ENCODE measurements at regions not wholly inside any gene's neighbourhood (a gene's known extent, or its start where the extent isn't known, plus 50 kb on each side); places are given as distances from the start of the nearest gene placed in this dataset.

- TF ChIP-seq FOXM1 (IDR thresholded peaks at IDR 0.05; ENCODE audit: borderline replicate concordance, low read depth) (no peak), CEBPB (IDR thresholded peaks at IDR 0.05) (no peak), RAD21 (IDR thresholded peaks at IDR 0.05; ENCODE audit: low read depth) (no peak), ZBTB7A (IDR thresholded peaks at IDR 0.05; ENCODE audit: low read depth) (no peak), TAF1 (IDR thresholded peaks at IDR 0.05; ENCODE audit: low read depth) (no peak), EP300 (IDR thresholded peaks at IDR 0.05; ENCODE audit: borderline replicate concordance) (no peak), TCF12 (IDR thresholded peaks at IDR 0.05; ENCODE audit: low read depth) (no peak), NFIC (IDR thresholded peaks at IDR 0.05) (no peak), CREB1 (IDR thresholded peaks at IDR 0.05; ENCODE audit: low read depth) (no peak), EGR1 (IDR thresholded peaks at IDR 0.05) (no peak), TEAD4 (IDR thresholded peaks at IDR 0.05) (no peak), YY1 (IDR thresholded peaks at IDR 0.05; ENCODE audit: low read depth) (no peak)
- TF ChIP-seq, protein P1, sequence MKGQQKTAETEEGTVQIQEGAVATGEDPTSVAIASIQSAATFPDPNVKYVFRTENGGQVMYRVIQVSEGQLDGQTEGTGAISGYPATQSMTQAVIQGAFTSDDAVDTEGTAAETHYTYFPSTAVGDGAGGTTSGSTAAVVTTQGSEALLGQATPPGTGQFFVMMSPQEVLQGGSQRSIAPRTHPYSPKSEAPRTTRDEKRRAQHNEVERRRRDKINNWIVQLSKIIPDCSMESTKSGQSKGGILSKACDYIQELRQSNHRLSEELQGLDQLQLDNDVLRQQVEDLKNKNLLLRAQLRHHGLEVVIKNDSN (IDR thresholded peaks at IDR 0.05): no peak
- TF ChIP-seq, protein P2, sequence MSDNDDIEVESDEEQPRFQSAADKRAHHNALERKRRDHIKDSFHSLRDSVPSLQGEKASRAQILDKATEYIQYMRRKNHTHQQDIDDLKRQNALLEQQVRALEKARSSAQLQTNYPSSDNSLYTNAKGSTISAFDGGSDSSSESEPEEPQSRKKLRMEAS (IDR thresholded peaks at IDR 0.05): no peak
These were observed 111.0 kb upstream of the TNRC6C start for GRCh38 chr17:77847221-77848085.

GRCh38 chr17:77848257-77848656, 110.2 kb upstream of the TNRC6C start:
- TF ChIP-seq CEBPB (IDR thresholded peaks at IDR 0.05) (no peak), EP300 (IDR thresholded peaks at IDR 0.05; ENCODE audit: borderline replicate concordance) (no peak), FOXM1 (IDR thresholded peaks at IDR 0.05; ENCODE audit: borderline replicate concordance, low read depth) (no peak), TEAD4 (IDR thresholded peaks at IDR 0.05) (no peak), CREB1 (IDR thresholded peaks at IDR 0.05; ENCODE audit: low read depth) (no peak), YY1 (IDR thresholded peaks at IDR 0.05; ENCODE audit: low read depth) (no peak), NFIC (IDR thresholded peaks at IDR 0.05) (no peak)
- TF ChIP-seq, protein P3, sequence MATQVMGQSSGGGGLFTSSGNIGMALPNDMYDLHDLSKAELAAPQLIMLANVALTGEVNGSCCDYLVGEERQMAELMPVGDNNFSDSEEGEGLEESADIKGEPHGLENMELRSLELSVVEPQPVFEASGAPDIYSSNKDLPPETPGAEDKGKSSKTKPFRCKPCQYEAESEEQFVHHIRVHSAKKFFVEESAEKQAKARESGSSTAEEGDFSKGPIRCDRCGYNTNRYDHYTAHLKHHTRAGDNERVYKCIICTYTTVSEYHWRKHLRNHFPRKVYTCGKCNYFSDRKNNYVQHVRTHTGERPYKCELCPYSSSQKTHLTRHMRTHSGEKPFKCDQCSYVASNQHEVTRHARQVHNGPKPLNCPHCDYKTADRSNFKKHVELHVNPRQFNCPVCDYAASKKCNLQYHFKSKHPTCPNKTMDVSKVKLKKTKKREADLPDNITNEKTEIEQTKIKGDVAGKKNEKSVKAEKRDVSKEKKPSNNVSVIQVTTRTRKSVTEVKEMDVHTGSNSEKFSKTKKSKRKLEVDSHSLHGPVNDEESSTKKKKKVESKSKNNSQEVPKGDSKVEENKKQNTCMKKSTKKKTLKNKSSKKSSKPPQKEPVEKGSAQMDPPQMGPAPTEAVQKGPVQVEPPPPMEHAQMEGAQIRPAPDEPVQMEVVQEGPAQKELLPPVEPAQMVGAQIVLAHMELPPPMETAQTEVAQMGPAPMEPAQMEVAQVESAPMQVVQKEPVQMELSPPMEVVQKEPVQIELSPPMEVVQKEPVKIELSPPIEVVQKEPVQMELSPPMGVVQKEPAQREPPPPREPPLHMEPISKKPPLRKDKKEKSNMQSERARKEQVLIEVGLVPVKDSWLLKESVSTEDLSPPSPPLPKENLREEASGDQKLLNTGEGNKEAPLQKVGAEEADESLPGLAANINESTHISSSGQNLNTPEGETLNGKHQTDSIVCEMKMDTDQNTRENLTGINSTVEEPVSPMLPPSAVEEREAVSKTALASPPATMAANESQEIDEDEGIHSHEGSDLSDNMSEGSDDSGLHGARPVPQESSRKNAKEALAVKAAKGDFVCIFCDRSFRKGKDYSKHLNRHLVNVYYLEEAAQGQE (IDR thresholded peaks at IDR 0.05; ENCODE audit: low read depth): no peak
- TF ChIP-seq, protein P1 (IDR thresholded peaks at IDR 0.05): no peak

- TF ChIP-seq TEAD4 (IDR thresholded peaks at IDR 0.05) (no peak), YY1 (IDR thresholded peaks at IDR 0.05; ENCODE audit: low read depth) (no peak), CREB1 (IDR thresholded peaks at IDR 0.05; ENCODE audit: low read depth) (no peak), EGR1 (IDR thresholded peaks at IDR 0.05) (no peak)
- TF ChIP-seq, protein P1 (IDR thresholded peaks at IDR 0.05): no peak
These were observed 109.3 kb upstream of the TNRC6C start for GRCh38 chr17:77849239-77849638.

DNA sequence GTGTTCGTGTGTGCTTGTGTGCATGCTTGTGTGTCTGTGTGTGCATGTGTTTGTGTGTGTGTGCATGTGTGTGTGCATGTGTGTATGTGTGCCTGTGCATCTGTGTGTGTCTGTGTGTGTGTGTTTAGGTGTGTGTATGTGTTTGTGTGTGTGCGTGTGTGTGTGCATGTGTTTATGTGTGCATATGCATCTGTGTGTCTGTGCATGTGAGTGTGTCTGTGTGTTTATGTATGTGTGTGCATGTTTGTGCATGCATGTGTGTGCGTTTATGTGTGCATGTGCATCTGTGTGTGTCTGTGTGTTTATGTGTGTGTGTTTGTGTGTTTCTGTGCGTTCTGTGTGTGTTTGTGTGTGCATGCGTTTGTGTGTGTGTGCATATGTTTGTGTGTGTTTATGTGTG, 106.6 kb upstream of the TNRC6C start:
- TF ChIP-seq CREB1 (IDR thresholded peaks at IDR 0.05; ENCODE audit: low read depth) (no peak), EGR1 (IDR thresholded peaks at IDR 0.05) (no peak)

- no peak for TF ChIP-seq YY1 (IDR thresholded peaks at IDR 0.05; ENCODE audit: low read depth)
- TF ChIP-seq, protein P3 (IDR thresholded peaks at IDR 0.05; ENCODE audit: low read depth): no peak
- no peak for TF ChIP-seq RAD21 (IDR thresholded peaks at IDR 0.05; ENCODE audit: low read depth)
- no peak for TF ChIP-seq CEBPB (IDR thresholded peaks at IDR 0.05)
These were observed 105.8 kb upstream of the TNRC6C start for GRCh38 chr17:77852731-77853130.

GRCh38 chr17:77853191-77853977, 105.1 kb upstream of the TNRC6C start:
- TF ChIP-seq, protein P3 (IDR thresholded peaks at IDR 0.05; ENCODE audit: low read depth): no peak
- TF ChIP-seq, protein P1 (IDR thresholded peaks at IDR 0.05): no peak
- TF ChIP-seq RAD21 (IDR thresholded peaks at IDR 0.05; ENCODE audit: low read depth) (no peak), TCF12 (IDR thresholded peaks at IDR 0.05; ENCODE audit: low read depth) (no peak), FOXM1 (IDR thresholded peaks at IDR 0.05; ENCODE audit: borderline replicate concordance, low read depth) (no peak), EP300 (IDR thresholded peaks at IDR 0.05; ENCODE audit: borderline replicate concordance) (no peak), ZBTB7A (IDR thresholded peaks at IDR 0.05; ENCODE audit: low read depth) (no peak), NFIC (IDR thresholded peaks at IDR 0.05) (no peak), CEBPB (IDR thresholded peaks at IDR 0.05) (no peak), CREB1 (IDR thresholded peaks at IDR 0.05; ENCODE audit: low read depth) (no peak), YY1 (IDR thresholded peaks at IDR 0.05; ENCODE audit: low read depth) (no peak), TEAD4 (IDR thresholded peaks at IDR 0.05) (no peak), EGR1 (IDR thresholded peaks at IDR 0.05) (no peak), TAF1 (IDR thresholded peaks at IDR 0.05; ENCODE audit: low read depth) (no peak)
- TF ChIP-seq, protein P2 (IDR thresholded peaks at IDR 0.05): no peak

Data from Ishikawa (cell line).